Hematopoietic multipotent progenitor cell treated with erythropoietin and hydrocortisone succinate and interleukin-3 and kit ligand, for 15 days (in vitro differentiated cells): ENCODE measurements at regions not wholly inside any gene's neighbourhood (a gene's known extent, or its start where the extent isn't known, plus 50 kb on each side); places are given as distances from the start of the nearest gene placed in this dataset.

ENCODE experiments used
- DNase-seq: peaks from one replicate; pipeline ENCODE4 v3.0.0-alpha.2; 2015; ENCODE audit warnings: low spot score

DNA sequence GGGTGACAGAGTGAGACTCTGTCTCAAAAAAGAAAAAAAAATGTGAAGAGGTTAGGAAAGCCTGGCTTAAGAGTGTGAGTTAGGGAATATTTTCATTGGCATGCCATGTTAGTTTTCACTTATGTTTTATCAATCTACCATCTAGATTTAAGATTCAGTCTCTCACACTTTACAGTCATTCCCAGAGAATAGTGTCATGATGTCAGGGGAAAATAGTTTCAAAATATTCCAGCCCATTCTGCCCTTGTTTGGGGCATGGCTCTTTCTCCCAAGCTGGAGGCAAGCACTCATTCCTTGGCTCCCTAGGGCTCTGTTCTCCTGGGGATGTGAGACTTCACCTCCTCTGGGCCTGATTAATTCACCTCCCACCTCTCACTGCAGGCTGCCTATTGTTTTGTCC lies 331.5 kb downstream of the CXCL12 start:
- DNase-seq = no peak

DNA sequence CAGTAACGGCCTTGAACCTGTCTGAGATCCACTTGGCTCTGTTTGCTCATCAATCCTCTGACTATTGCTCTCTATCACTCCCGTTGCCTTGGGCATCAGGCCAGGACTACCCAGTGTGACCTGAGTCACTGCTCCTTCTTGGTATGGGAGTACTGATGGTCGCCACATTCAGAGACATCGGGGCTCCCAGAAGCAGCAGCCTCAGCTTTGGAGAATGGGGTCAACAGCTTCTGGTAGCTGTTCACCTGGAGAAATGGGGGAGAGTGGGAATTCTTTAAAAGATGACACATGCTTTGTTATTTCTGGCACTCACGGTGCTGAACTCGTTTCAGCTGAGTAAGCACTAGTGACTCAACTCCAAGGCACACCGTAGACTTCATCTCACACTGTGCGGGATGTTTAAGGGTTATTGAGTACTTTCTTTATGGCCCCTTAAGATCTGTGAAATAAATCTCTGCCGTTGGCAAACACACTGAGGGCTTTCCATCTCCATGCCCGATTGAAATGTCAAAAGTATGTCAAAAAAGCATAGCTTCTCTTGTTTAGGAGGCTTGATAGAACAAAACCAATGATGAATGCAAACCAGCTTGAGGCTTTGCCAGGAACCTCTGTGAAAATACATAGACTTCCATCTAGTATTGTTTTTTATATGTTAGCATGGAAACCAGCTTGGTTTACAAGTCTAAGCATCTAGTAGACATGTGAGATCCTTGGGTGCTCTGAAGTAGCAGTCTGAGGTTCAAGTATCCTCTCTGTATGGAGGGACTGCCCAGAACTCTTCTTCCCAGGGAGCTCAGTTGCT lies 333.1 kb downstream of the CXCL12 start:
- no peak for DNase-seq

DNA sequence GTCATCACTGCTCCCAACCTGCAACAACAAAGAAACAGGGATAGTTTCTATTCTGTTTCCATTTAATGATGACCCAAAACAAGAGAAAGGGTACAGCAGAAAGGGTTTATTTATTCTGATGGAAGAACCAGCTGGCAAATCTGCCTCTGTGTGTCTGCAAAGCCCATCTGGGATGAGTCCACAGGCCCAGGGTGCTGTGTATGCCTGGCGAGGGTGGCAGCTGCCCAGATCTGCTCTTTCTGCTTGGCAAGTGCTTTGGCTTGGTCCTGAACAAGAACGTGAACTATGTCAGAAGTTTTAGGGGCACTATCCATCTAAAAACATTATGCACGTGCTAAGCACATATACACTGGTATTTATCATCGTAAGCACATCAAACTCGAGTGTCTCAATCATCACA lies 333.8 kb downstream of the CXCL12 start:
- DNase-seq = no peak

DNA sequence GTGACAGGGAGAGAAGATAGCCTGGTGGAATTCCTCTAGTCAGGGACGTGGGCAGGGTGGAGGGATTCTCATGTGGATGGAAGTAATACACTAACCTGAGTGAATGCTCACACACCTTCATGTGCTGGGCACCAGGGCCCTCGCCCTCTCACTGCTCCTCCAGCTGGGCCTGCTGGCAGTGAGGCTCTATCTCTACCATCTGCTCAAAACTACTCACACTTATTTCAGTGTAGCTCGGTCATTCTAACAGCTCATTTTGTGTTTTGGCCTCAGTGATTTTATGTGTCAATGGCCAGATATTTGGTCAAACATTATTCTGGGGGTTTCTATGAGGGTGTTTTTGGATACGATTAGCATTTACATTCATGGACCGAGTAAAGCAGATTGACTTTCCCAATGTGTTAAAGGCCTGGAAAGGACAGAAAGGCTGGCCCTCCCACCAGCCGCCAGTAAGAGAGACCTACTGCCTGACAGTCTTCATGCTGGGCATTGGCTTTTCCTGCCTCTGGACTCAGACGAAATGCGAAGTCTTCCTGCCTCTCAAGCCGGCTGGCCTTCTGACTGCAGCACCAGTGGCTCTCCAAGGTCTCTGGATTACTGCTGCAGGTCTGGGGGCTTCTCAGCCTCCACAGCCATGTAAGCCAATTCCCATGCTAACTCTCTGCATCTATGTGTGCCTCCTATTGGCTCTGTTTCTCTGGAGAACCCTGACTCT lies 335.4 kb downstream of the CXCL12 start:
- DNase-seq = no peak

DNA sequence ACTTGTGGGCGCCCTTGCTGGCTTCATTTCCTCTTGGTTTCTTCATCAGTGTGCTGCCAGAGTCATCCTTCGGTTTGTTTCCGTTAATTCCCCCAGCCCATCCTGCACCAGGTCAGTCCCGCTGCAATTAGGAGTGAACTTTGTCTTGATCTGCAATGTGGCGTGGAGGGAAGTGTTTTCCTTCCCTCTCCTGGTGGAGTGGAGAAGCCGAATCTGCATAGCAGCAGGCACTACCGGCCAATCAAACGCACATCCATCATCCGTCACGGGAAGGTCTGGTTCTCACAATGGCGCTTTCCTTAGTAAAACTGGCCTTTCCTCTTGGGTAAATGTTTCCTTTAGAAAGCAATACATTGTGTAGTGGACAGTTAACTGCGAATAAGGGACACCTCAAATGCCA lies 337.5 kb downstream of the CXCL12 start:
- DNase-seq = no peak

DNA sequence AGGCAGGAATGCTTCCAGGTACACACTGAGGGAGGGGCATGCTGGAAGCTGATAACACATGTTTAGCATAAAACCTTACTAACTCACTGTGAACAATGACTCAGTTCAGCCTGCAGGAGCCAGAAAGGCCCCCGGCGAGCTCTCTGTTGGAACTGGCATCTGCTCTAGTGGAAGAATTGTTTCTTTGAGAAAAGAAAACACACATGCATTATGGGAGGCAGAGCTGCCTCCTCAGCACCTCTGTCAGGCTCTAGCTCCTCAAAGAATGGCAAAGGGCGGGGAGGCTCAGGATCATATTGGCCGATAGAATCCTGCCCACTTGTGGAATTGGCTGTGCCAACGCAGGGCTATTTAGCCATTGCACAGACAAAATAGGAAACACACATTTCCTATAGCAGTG lies 338.3 kb downstream of the CXCL12 start:
- DNase-seq = no peak

DNA sequence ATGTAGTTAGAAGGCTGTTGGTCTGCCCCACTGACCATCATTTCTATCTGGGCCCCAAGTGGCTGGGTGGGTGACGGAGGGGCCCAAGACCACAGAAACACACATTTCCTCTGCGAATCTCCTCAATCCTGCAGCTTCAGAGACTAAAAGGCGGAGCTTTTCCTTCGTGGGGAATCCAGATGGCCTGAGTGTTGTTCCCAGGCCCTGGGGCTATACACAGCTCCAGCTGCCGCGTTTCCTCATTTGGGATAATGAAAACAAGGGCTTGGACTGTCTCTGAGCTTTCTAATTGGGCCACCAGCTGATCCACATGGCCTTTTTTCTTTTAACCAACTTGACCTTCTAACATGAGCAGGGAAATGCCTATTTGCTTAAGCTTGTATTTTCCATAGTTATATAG lies 339.9 kb downstream of the CXCL12 start:
- no peak for DNase-seq

DNA sequence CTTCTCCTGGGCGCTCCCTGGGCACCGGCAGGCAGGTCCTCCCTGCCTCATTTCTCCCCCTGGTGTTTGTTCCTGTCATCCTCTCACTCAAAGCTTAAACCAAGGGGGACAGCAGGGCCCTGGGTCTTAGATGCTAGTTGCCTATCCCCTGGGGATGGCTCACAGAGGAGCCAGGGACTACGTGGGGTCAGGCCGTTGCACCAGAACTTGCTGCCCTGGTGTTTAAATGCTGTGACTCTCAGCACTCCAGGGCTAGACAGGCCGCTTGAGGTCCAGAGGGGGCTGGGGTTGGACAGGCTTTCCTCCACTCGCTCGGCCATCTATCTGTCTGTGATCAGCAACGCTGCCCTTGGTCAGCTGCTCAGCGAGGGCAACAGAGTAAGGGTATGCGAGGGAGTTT lies 340.3 kb downstream of the CXCL12 start:
- no peak for DNase-seq

DNA sequence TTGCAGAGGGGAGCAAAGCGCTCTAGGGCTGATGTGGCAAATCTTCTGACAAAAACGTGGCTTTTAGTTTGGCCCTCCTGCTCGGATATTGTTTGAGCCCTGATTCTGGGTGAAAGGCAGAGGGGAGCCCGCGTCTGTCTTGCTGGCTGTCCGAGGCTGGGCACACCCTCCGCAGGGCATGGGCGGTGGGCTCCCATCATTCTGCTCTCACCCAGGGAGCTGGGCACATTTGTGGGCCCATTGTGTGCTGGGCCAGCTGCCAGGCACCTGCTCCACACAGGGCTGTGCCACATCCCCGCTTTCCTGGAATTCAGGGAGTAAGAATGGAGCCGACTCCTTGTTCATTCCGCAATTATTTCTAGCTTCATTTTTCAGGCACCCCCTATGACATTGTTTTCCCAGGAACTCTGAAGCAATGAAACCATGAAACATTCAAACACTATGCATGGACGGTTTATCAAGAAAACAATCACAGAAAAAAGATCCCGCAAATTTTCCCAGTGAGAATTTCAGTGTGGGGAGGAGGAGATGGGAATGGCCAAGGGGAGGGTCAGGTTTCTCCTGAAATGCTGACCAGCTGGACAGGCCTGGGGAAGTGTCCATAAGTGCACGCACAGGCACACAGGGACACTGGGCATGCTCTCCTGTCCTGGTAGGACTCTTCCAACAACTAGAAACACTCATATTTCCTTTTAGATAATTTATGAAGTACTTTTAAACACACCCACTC lies 341.1 kb downstream of the CXCL12 start:
- DNase-seq = no peak

DNA sequence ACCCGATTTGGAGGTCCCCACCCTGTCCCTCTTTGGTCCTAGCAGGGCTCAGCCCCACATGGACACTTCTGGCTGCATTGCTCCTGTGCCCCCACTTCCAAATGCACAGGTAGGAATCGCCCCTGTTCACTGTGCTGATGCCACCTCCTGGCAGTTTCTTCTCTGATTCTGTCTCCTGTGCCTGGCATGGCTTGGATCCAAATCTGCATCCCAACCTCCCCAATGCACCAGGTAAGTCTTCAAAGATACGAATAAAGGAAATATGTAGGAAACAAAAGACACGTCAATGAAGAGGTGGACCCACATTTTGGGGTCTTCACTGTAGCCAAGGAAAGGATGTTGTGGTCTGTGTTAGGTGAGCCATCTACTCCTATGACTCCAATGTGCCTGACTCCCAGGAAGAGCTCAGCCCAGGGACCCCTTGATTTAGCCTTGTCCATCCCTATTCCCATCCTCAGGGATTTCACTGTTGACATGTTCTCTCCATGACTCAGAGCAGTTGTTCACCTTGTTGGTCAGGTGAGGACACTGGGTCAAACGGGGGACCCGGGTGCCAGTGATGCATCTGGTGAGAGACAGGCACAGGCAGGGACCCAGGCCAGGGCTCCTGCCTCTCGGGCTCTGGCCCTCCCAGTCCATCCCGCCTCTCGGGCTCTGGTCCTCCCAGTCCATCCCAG lies 341.8 kb downstream of the CXCL12 start:
- no peak for DNase-seq

DNA sequence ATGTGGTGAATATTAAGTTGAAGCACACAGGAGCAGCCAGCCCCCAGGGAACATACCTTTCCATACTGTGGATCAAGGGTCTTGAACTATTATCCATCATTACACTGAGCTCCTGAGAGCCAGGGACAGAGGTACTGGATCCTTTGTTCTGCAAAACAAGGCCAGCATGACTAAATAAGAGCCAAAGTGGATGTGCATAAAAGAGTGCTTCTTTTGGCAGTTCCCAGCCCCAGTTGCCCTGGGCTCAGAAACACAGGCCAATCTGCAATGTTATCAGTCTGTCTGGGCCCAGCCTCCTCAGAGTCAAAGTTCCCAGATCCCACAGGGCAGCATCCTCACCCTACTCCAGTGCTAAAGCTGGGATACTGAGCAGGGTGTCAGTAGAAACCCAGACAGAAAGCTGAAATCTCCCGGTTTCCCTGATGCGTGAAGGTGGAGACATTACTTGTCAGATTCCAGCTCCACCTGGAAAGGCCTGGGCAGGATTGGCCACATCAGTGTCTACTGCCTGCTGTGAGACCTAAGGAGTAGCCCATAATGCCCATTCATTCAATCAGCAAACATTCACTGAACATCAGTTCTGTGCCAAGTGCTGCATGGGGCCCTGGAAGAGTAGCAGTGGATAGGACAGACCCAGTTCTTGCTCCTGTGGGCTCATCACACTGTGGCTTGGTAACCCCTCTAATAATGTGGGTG lies 342.7 kb downstream of the CXCL12 start:
- DNase-seq = no peak

DNA sequence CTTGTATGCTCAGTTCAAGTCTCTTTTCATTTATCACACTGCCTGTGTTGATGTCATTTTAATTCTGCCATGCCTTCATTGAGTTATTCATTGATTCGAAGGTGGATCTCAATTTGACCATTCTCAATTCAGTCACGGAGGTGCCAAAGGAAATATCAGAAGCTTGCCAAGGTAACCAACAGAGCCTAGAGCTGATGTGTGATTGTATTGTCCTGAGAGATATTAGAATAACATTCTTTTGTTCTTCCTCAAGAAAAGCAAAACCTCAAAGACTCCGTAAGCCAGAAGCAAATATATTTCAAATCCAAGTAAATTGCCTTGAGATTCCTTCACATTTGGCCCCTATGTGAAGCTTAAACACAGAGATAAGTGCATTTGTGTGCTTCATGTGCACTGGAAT lies 345.3 kb downstream of the CXCL12 start:
- no peak for DNase-seq

DNA sequence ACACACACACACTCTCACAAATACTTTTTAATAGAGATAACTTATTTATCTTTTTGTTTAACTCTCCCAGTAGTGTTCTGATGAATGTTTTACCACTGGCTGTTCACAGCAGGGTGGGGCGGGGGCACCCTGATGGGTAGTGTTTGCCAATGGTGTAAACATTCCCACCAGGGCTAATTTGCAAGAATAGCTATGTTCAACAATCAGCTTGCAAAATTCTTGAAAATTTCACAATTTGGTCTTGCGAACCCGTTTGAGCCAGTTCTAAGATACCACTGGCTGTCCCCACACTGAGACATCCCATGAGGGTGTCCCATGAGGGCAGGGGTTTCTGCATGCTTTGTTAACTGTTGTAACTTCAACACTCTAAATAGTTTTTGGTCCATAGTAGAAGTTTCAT lies 348.5 kb downstream of the CXCL12 start:
- no peak for DNase-seq

DNA sequence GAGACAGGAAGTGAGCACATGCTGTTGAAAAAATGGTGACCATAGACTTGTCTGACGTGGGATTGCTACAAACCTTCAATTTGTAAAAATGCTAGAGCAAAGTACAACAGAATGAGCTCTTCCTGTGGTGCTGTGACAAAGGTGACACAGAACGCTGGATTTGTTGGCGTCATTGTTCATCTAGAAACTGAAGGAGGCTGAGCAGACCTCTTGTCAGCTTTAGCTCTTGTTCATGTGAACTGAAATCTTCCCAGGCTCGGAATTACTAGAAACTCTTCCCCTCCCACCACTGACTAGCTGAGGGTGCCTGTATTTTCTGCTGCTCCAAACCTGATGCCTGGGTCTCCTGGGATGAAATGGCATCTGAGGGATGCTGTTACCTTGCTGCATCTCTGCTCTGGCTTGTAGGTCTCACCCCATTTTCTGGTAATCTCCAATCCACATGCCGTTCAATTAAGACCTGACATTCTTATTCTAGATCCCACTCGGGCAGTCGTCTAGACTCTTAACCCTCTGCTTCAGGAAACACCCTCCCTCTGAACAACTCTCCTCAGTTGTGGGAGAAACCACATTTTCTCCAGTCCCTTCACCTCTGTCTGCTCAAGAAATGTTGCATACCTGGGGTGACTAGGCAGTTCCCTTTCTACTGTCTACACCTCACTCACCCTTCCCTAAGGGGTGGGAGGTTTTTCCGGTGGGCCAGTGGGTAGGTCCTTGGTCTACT lies 349.3 kb downstream of the CXCL12 start:
- DNase-seq = no peak

DNA sequence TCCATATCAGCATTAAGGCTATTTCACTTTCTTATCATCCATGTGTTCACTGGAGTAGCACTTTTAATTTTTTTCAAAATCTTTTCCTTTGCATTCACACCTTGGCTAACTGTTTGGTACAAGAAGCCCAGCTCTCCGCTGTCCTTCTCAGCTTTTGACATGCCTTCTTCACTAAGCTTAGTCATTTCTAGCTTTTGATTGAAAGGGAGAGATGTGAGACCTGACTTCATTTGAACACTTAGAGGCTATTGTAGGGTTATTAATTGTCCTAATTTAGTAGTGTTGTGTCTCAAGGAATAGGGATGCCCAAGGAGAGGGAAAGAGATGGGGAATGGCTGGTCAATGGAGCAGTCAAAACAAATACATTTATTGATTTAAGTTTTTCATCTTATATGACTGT lies 350.0 kb downstream of the CXCL12 start:
- DNase-seq = no peak

DNA sequence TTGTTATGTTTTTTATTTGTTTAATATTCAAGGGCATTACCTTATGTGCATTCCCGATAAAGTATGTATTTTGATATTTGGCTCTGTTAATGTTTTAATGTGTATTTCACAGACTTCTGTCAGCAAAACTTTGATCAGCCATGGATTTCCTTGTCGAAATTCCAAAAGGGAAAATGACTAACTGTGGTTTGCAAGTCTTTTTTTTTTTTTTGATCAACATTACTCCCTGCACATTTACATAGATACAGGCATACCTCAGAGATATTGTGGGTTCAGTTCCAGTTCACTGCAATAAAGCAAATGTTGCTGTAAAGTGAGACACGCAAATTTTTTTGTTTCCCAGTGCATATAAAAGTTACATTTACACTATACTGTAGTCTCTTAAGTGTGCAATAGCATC lies 351.9 kb downstream of the CXCL12 start:
- DNase-seq = no peak

DNA sequence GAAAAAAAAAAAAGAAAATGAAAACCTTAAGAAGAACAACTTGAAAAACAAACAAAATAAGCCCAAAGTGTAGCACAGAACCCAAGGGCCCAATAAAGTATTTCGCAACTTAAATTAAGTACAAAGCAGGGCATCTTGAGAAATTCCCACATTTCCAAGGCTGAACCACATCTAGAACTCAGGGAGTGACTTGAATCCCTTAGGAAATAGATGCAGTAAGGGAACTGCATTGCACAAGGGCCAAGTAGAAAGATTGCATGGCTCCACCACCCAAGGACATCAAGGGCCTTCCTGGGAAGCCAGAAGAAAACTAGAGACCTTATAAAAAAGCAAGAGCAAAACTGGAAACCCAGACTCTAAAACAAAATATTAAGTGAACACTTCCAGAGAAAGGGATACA lies 352.7 kb downstream of the CXCL12 start:
- no peak for DNase-seq

DNA sequence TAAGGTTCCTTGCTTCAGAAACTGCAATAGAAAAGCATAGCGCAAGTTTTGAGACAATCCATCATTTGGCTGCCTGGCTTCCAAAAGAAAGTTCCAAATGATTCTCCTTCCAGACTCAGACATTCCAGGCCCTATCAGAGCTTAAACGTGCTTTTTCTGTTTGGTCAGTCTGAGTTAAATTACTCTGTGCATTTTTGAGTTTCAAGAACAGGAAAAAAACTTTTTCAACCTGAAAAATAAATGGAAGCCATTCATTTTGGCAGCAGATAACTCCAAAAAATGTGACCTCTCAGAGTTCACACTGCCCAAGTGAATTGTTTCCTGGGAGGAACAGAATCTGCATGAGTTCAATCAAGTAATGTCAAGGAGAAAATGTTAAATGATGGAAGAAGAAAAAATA lies 354.2 kb downstream of the CXCL12 start:
- no peak for DNase-seq

DNA sequence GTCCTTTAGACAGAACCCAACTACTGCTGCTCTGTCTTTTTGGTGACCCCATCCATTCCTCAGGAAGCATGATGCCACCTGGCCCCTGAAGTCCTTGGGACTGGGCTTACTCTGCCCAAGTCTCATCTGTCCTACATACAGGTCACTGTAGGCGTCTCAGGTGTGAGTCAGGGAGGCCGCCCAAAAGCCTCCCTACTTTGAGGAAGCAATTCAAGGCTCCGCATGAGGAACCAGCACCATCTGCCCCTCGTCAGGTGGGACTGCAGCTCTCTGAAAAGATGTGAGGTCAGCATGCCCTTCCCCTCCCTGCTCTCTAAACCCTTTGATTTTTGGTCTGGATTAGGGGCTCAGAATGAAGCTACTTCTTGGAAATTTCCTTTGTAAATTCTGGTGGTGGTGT lies 354.8 kb downstream of the CXCL12 start:
- DNase-seq = no peak

DNA sequence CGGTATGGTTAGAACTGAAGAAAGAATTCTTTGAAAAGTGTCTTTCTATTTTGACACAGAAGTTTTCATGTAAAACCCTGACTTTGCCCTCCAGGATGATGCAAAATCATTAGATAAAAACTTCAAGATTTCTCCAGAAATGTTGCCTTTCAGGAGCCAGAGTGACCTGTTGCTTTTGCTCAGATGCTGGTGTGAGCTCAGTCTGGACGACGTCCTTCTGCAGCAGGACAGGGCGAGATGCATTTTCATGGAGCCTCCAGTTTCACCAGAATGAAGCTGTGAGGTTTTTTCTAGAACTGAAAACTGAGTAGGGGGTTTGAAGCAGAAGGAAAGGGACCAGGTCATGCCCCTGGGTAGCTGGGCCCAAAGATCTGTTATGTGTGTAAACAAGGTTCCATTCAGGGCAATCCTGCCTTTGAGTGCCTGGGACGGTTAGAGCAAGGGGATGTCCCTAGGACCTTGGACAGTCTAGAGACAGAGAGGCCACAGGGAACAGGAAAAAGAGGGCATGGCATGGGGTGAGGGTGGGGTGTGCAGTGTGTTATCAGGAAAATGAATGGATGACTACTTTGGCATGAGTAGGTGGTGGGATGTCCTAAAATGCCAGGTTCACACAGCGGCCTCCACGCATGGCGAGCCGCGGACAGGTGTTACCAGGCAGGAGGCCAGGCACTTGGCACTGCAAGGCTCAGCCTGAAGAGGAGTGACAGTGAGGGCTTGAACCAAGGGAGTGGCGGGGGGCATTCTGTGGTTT lies 356.3 kb downstream of the CXCL12 start:
- DNase-seq = no peak
